Stomach (tissue), 4 donors: ENCODE measurements at regions not wholly inside any gene's neighbourhood (a gene's known extent, or its start where the extent isn't known, plus 50 kb on each side); places are given as distances from the start of the nearest gene placed in this dataset.

Source experiments
- CTCF ChIP-seq, 7 experiments: fragments of 450-650 bp in 4 of 7; fragments of 200-600 bp in 3 of 7; sonication (generic) in 3 of 7; IDR thresholded peaks; one replicate each; pipeline ENCODE4 v1.5.1; 2016 to 2019; ENCODE audit warnings: antibody characterized with exemption in 7 of 7, control low read depth in 2 of 7, mild to moderate bottlenecking in 1 of 7
- EP300 ChIP-seq: sonication (generic); formaldehyde crosslinking; IDR thresholded peaks from one replicate; pipeline ENCODE4 v1.6.1; 2017; ENCODE audit warnings: antibody characterized with exemption

- no peak for TF ChIP-seq EP300
- TF ChIP-seq CTCF (IDR thresholded peaks at IDR 0.05) = no peak
These were observed 263.1 kb upstream of the RGMB start for GRCh38 chr5:98510143-98510985.
